Chondrocyte (in vitro differentiated cells): ENCODE measurements at regions not wholly inside any gene's neighbourhood (a gene's known extent, or its start where the extent isn't known, plus 50 kb on each side); places are given as distances from the start of the nearest gene placed in this dataset.

ENCODE experiments used
- DNase-seq: peaks from one replicate; pipeline ENCODE4 v3.0.0; 2021; ENCODE audit warnings: mixed read lengths, low spot score
- H3K27ac Mint-ChIP-seq: one replicate; pipeline ENCODE4 v1.8.0; 2021; ENCODE audit warnings: mild to moderate bottlenecking, moderate library complexity, mixed read lengths; ENCODE audit not compliant: unreplicated experiment
- H3K27me3 Mint-ChIP-seq: 2 replicates; pipeline ENCODE4 v1.8.0; 2021; ENCODE audit warnings: low read depth, mixed read lengths
- H3K36me3 Mint-ChIP-seq: 2 replicates; pipeline ENCODE4 v1.8.0; 2021; ENCODE audit warnings: low read depth, mixed read lengths
- H3K4me1 Mint-ChIP-seq: 2 replicates; pipeline ENCODE4 v1.8.0; 2021; ENCODE audit warnings: low read depth, mild to moderate bottlenecking, mixed read lengths
- H3K4me3 Mint-ChIP-seq: one replicate; pipeline ENCODE4 v1.8.0; 2021; ENCODE audit warnings: mild to moderate bottlenecking, moderate library complexity, mixed read lengths; ENCODE audit not compliant: unreplicated experiment
- H3K9me3 Mint-ChIP-seq: 2 replicates; pipeline ENCODE4 v1.8.0; 2021; ENCODE audit warnings: low read depth, mixed read lengths
- TF ChIP-seq, protein P1 (sequence below): fragments of 200-600 bp; sonication (generic); IDR thresholded peaks from 2 replicates; pipeline ENCODE4 v1.5.0; 2021; ENCODE audit warnings: antibody characterized with exemption, mild to moderate bottlenecking, moderate library complexity

DNA sequence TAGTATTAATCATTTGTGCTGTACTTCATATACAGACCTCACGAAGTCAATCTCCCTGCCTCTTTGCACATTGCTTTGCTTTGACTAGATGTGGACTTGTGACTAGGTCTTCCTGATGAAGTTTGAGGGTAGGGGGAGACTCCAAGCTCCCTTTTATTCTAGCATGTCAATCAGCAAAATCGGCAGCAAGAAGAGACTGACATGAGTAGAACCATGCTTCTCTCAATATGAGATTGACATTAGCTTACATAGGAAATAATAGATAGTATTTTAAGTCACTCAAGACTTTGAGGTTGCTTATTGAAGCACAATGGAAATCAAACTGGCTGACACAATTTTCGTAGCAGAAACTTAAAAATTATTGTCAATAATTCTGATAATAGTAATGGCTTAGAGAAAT, 866.4 kb upstream of the ADAMTS5 start:
- DNase-seq, result no peak
- Mint-ChIP-seq H3K9me3 (peaks cover 7% of the 10 kb centered on the region), H3K27ac (no peak overlapping the region), H3K4me3 (no peak overlapping the region), H3K4me1 (peaks cover 15% of the 10 kb centered on the region), H3K36me3 (no peaks in the 10 kb centered on the region), H3K27me3 (no peaks in the 10 kb centered on the region)
- TF ChIP-seq, protein P1, sequence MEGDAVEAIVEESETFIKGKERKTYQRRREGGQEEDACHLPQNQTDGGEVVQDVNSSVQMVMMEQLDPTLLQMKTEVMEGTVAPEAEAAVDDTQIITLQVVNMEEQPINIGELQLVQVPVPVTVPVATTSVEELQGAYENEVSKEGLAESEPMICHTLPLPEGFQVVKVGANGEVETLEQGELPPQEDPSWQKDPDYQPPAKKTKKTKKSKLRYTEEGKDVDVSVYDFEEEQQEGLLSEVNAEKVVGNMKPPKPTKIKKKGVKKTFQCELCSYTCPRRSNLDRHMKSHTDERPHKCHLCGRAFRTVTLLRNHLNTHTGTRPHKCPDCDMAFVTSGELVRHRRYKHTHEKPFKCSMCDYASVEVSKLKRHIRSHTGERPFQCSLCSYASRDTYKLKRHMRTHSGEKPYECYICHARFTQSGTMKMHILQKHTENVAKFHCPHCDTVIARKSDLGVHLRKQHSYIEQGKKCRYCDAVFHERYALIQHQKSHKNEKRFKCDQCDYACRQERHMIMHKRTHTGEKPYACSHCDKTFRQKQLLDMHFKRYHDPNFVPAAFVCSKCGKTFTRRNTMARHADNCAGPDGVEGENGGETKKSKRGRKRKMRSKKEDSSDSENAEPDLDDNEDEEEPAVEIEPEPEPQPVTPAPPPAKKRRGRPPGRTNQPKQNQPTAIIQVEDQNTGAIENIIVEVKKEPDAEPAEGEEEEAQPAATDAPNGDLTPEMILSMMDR, result no peak

DNA sequence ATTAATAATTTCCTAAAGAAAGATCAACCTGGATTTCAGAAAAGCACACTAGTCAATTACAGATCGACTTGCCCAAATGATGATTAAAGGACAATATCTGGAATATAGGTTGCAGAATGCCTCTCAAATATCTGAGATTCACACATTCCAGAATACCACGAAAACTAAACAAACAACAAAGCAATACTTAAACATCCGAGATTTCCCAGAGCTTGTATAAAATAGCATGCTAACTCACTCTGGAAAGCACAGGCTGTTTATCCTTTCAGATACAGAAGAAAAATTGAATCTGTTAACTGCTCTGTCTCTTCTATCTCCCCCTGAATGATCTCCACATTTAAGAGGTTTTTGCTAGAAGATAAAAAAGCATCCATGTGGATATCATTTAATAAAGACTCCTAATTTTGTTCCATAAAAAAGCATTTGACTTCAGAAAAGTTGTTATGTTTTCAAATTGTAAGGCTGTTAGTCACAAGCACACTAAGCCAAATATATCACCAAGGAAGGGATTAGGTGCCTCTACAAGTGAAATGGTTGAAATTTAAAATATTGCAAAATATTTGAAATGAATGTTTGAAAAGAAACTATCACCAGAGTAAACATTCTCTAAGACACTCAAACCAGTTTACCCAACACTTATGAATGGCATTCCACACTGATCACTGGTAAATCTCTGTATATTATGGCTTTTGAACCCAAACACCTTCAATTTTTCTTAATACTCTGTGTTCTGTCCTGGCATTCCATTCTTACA, 865.1 kb upstream of the ADAMTS5 start:
- Mint-ChIP-seq H3K9me3 (peaks cover 7% of the 10 kb centered on the region), H3K27me3 (no peaks in the 10 kb centered on the region), H3K27ac (peak overlapping the region; percentile 27), H3K36me3 (no peaks in the 10 kb centered on the region), H3K4me1 (peaks cover 15% of the 10 kb centered on the region), H3K4me3 (no peak overlapping the region)
- no peak for DNase-seq
- TF ChIP-seq, protein P1, result no peak

DNA sequence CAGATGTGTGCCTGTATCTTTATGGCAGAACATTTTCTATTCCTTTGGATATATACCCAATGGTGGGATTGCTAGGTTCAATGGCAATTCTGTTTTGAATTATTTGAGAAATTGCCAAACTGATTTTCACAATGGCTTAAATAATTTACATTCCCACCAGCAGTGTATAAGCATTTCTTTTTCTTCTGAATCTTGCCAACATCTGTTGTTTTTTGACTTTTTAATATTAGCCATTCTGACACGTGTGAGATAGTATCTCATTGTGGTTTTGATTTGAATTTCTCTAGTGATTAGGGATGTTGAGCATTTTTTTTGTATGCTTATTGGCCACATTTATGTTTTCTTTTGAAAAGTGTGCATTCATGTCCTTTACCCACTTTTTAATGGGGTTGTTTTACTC, 864.3 kb upstream of the ADAMTS5 start:
- Mint-ChIP-seq H3K27me3 (no peaks in the 10 kb centered on the region), H3K27ac (no peak overlapping the region), H3K4me1 (peaks cover 15% of the 10 kb centered on the region), H3K4me3 (no peak overlapping the region), H3K9me3 (peaks cover 7% of the 10 kb centered on the region), H3K36me3 (no peaks in the 10 kb centered on the region)
- TF ChIP-seq, protein P1, result no peak
- no peak for DNase-seq

DNA sequence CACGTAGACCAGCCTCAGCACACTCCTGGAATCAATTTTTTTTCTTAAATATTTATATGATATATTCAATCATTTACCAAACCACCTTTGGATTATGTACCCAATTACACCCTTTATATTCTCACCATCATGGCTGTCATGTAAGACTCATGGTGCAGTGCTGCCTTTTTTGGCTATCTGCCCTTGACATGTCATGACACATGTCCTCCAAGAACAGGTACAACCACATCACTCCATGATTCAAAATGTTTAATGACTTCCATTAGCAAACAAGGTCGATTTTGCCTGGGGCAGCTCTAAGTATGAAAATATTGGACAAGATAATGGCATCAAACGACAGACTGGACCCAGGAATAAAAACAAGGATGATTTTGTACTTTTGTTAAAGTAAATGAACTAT, 861.1 kb upstream of the ADAMTS5 start:
- Mint-ChIP-seq H3K27ac (no peak overlapping the region), H3K4me1 (peaks cover 15% of the 10 kb centered on the region), H3K9me3 (peaks cover 2% of the 10 kb centered on the region), H3K4me3 (no peak overlapping the region), H3K27me3 (no peaks in the 10 kb centered on the region), H3K36me3 (no peaks in the 10 kb centered on the region)
- no peak for DNase-seq
- TF ChIP-seq, protein P1, result no peak

DNA sequence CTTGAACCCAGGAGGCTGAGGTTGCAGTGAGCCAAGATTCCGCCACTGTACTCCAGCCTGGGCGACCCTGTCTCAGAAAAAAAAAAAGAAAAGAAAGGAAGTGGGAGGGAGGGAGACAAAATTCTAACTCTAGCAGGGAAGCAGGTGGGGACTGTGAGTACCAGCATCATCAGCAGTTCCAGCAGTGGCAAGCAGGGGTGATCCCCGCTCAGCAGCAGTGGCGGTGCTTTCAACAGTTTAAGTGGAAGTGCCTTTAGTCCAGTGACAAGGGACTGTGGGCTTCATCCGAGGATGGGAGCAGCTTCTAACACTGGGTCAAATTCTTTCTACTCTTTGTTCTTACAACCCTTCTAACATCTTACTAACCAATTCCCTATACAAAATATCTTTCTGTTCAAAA, 858.1 kb upstream of the ADAMTS5 start:
- H3K4me3 Mint-ChIP-seq, result no peak overlapping the region
- H3K36me3 Mint-ChIP-seq, result no peaks in the 10 kb centered on the region
- TF ChIP-seq, protein P1, result no peak
- H3K9me3 Mint-ChIP-seq, result peaks cover 2% of the 10 kb centered on the region
- DNase-seq, result no peak
- H3K4me1 Mint-ChIP-seq, result no peaks in the 10 kb centered on the region
- H3K27ac Mint-ChIP-seq, result no peak overlapping the region
- no peaks in the 10 kb centered on the region for H3K27me3 Mint-ChIP-seq
